ENCODE measurements at regions not wholly inside any gene's neighbourhood (a gene's known extent, or its start where the extent isn't known, plus 50 kb on each side); places are given as distances from the start of the nearest gene placed in this dataset.

GRCh38 chr17:77266891-77267341, 126.1 kb downstream of the SEC14L1 start:
- Histone ChIP-seq H3K9me3 (no peaks in the 10 kb centered on the region), H3K27ac (no peak overlapping the region), H3K4me1 (ENCODE audit: control insufficient read depth in 1 of 2, insufficient read depth in 1 of 2, low read depth in 1 of 2, low read length in 1 of 2) (no peaks in the 10 kb centered on the region), H3K36me3 (no peaks in the 10 kb centered on the region), H3K27me3 (peaks cover 20% of the 10 kb centered on the region), H3K4me3 (ENCODE audit: low read depth in 1 of 2, low read length in 1 of 2) (no peak overlapping the region)
- TF ChIP-seq, protein P1, sequence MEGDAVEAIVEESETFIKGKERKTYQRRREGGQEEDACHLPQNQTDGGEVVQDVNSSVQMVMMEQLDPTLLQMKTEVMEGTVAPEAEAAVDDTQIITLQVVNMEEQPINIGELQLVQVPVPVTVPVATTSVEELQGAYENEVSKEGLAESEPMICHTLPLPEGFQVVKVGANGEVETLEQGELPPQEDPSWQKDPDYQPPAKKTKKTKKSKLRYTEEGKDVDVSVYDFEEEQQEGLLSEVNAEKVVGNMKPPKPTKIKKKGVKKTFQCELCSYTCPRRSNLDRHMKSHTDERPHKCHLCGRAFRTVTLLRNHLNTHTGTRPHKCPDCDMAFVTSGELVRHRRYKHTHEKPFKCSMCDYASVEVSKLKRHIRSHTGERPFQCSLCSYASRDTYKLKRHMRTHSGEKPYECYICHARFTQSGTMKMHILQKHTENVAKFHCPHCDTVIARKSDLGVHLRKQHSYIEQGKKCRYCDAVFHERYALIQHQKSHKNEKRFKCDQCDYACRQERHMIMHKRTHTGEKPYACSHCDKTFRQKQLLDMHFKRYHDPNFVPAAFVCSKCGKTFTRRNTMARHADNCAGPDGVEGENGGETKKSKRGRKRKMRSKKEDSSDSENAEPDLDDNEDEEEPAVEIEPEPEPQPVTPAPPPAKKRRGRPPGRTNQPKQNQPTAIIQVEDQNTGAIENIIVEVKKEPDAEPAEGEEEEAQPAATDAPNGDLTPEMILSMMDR (IDR thresholded peaks at IDR 0.05), result no peak

DNA sequence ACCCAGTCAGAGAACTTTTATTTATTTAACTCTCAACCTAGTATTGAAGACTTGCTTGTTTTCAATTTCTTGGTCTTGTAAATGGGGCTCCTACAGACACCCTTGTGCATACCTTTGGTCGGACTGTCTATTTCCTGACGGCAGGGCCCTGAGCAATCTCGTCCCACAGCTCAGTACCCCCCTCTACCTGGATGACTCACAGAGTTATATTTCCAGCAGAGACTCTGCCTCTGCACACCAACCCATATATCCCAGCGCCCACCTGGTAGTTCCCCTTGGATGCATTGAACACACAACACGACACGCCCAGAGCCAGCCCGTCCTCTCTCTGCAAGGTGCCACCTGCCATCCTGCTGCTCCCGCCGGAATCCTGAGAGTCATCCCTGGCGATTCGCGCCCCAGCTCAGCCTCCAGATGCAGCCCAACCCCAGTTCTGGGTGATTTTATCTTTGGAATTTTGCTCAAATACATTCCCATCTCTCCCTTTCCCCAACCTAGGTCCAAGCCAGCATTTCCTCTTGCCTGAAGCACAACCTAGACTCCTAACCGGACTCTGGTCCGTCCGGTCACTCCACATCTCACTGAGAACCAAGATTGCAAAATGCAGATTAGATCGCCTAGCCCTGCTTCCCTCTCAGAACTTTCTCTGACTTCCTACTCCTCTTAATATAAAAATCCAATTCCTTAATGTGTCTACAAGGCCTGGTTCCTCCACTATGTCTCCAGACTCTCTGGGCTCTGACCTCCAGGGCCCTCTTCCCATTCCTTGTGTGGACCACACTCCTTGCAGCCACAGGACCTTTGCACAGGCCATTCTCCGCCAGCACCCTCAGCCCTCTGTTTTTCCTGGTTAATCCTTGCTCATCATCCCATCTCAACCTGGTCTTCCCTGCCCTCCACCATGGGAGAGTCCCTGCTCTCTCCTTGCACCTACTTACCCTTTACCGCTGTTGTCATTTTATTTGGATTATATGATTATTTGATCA, 129.2 kb downstream of the SEC14L1 start:
- no peaks in the 10 kb centered on the region for H3K9me3 ChIP-seq
- no peaks in the 10 kb centered on the region for H3K36me3 ChIP-seq
- H3K27ac ChIP-seq, result no peak overlapping the region
- H3K27me3 ChIP-seq, result peaks cover 15% of the 10 kb centered on the region
- H3K4me1 ChIP-seq (ENCODE audit: control insufficient read depth in 1 of 2, insufficient read depth in 1 of 2, low read depth in 1 of 2, low read length in 1 of 2), result peaks cover 8% of the 10 kb centered on the region in 2 experiments
- TF ChIP-seq, protein P1 (IDR thresholded peaks at IDR 0.05), result no peak
- H3K4me3 ChIP-seq (ENCODE audit: low read depth in 1 of 2, low read length in 1 of 2), result no peak overlapping the region

GRCh38 chr17:77271411-77271810, 130.6 kb downstream of the SEC14L1 start:
- Histone ChIP-seq H3K9me3 (no peaks in the 10 kb centered on the region), H3K4me1 (ENCODE audit: control insufficient read depth in 1 of 2, insufficient read depth in 1 of 2, low read depth in 1 of 2, low read length in 1 of 2) (peaks cover 8% of the 10 kb centered on the region in 2 experiments), H3K36me3 (no peaks in the 10 kb centered on the region), H3K27ac (no peak overlapping the region), H3K27me3 (peaks cover 14% of the 10 kb centered on the region), H3K4me3 (ENCODE audit: low read depth in 1 of 2, low read length in 1 of 2) (no peak overlapping the region)
- TF ChIP-seq, protein P1 (IDR thresholded peaks at IDR 0.05), result no peak

DNA sequence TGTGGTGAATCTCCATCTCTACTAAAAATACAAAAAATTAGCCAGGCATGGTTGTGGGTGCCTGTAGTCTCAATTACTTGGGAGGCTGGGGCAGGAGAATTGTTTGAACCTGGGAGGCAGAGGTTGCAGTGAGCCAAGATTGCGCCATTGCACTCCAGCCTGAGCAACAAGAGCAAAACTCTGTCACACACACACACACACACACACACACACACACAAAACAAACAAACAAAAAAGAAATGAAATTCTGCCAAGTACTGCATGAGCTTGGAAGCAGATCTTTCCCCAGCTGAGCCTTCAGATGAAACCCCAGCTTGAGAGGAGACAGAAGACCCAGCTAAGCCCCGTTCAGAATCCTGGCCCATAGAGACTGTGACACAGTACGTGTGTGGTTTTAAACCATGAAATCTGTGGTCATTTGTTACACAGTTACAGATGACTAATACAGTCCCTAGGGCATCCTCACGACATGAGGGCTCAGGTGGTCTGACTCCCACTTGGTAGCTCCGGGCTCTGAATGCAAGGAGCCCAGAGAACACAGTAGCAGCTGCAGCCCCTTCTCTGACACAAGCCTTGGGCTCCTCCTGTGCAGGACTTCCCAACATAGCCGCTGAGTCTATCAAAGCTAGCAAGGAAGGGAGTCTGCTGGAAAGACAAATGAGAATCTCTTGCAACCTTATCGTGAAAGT, 132.8 kb downstream of the SEC14L1 start:
- TF ChIP-seq, protein P1 (IDR thresholded peaks at IDR 0.05), result no peak
- H3K4me3 ChIP-seq (ENCODE audit: low read depth in 1 of 2, low read length in 1 of 2), result no peak overlapping the region
- H3K36me3 ChIP-seq, result no peaks in the 10 kb centered on the region

DNA sequence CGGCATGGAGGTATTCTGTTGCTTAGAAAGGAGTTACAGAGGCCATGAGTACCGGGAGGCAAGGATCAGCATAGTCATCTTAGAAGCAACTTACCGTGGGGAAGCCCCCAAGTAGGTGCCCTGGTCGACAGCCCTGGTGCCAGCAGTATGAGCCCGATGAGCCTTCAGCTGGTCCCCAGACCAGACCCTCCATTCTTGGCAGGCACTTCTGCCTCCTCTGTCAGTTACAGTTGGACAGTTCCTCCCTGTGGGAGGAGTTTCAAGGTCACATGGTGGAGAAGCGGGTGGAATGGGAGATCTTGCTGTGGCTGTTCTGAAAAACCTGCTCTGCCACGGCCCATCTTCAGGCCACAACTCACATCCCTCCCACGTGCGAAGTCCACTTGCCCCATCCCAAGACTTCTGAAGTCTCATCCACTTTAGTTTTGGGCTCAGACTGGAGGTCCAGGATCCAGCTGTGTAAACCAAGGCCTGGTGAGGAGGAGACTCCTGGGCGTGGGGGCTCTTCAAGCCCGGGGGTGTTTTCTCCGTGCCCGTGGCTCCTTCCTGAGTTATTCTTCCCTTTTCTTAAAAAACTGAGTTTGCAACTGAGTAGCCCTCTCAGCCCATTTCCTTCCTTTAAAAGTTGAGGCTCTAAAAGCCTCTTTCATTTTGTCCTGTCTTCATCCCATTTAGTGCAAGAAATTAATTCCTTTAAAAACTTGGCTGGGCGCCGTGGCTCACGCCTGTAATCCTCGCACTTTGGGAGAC, 133.5 kb downstream of the SEC14L1 start:
- H3K36me3 ChIP-seq, result no peaks in the 10 kb centered on the region
- H3K27ac ChIP-seq, result no peak overlapping the region
- no peaks in the 10 kb centered on the region for H3K9me3 ChIP-seq
- H3K4me3 ChIP-seq (ENCODE audit: low read depth in 1 of 2, low read length in 1 of 2), result no peak overlapping the region
- peaks cover 8 to 13% of the 10 kb centered on the region in 2 experiments for H3K4me1 ChIP-seq (ENCODE audit: control insufficient read depth in 1 of 2, insufficient read depth in 1 of 2, low read depth in 1 of 2, low read length in 1 of 2)
- TF ChIP-seq, protein P1 (IDR thresholded peaks at IDR 0.05), result no peak
- H3K27me3 ChIP-seq, result peaks cover 9% of the 10 kb centered on the region

More for the DNA sequence above, 132.8 kb downstream of the SEC14L1 start:
- peaks cover 8 to 13% of the 10 kb centered on the region in 2 experiments for H3K4me1 ChIP-seq (ENCODE audit: control insufficient read depth in 1 of 2, insufficient read depth in 1 of 2, low read depth in 1 of 2, low read length in 1 of 2)
- no peak overlapping the region for H3K27ac ChIP-seq
- peaks cover 8% of the 10 kb centered on the region for H3K27me3 ChIP-seq
- no peaks in the 10 kb centered on the region for H3K9me3 ChIP-seq

Measured in neutrophil (primary cell).